Progenitor cell of endocrine pancreas (in vitro differentiated cells): ENCODE measurements at regions not wholly inside any gene's neighbourhood (a gene's known extent, or its start where the extent isn't known, plus 50 kb on each side); places are given as distances from the start of the nearest gene placed in this dataset.
A peak's percentile ranks its signal among the peaks of the same experiment; 100 is the strongest.

Experiments used
- DNase-seq: peaks from one replicate; pipeline ENCODE4 v3.0.0; 2021; ENCODE audit warnings: low spot score; ENCODE audit not compliant: unreplicated experiment
- H3K27ac Mint-ChIP-seq: 2 replicates; pipeline ENCODE4 v1.8.0; 2021; ENCODE audit warnings: mild to moderate bottlenecking, moderate library complexity, mixed read lengths
- H3K27me3 Mint-ChIP-seq: 2 replicates; pipeline ENCODE4 v1.8.0; 2021; ENCODE audit warnings: mixed read lengths
- H3K36me3 Mint-ChIP-seq: 2 replicates; pipeline ENCODE4 v1.8.0; 2022; ENCODE audit warnings: mixed read lengths; ENCODE audit not compliant: insufficient read depth
- H3K4me1 Mint-ChIP-seq: 2 replicates; pipeline ENCODE4 v1.8.0; 2021; ENCODE audit warnings: low read depth, mixed read lengths
- H3K4me3 Mint-ChIP-seq: 2 replicates; pipeline ENCODE4 v1.8.0; 2021; ENCODE audit warnings: low read depth, mild to moderate bottlenecking, moderate library complexity, mixed read lengths
- H3K9me3 Mint-ChIP-seq: 2 replicates; pipeline ENCODE4 v1.8.0; 2021; ENCODE audit warnings: low read depth, mixed read lengths
- TF ChIP-seq, protein P1 (sequence below): fragments of 200-600 bp; sonication (generic); IDR thresholded peaks from one replicate; pipeline ENCODE4 v1.5.0; 2021; ENCODE audit warnings: antibody characterized with exemption, mild to moderate bottlenecking; ENCODE audit not compliant: unreplicated experiment

DNA sequence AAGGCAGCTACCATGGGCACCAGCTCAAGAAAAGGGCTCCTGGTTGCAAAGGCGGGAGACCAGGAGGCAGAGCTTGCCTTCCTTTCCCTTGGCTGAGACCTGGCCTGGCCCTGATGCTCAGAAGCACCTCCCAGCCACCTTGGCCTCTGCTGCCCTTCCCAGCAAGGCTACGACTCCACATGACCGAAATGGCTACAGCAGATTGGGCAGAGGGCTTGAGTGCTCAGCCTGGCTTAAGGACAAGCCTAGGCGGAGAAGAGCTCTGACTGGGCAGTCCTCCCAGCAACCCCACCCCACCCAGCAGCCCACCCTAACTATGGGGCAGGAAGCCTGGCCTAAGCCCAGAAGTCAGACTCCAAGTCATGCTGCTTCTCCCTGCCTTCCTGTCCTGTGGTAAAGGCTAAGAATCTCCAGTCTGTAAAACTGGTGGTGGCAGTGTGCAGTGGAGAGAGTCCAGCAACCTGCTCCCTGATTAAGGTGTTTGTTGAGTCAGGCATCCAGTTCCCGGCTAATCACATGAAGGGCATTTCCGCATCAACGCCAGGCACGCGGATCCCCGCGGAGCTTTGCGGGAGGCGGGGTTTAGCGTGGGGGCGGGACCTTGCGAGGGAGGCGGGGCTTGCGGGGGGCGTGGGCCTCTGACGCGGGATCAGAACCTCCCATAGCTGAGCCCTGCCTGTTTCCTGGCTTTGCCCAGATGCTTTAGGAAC, 256.0 kb downstream of the BCL11A start:
- H3K4me1 Mint-ChIP-seq, result peaks cover 15% of the 10 kb centered on the region
- no peak for DNase-seq
- H3K27ac Mint-ChIP-seq, result no peak overlapping the region
- no peaks in the 10 kb centered on the region for H3K27me3 Mint-ChIP-seq
- H3K9me3 Mint-ChIP-seq, result no peaks in the 10 kb centered on the region
- peaks cover 2% of the 10 kb centered on the region for H3K36me3 Mint-ChIP-seq
- TF ChIP-seq, protein P1, sequence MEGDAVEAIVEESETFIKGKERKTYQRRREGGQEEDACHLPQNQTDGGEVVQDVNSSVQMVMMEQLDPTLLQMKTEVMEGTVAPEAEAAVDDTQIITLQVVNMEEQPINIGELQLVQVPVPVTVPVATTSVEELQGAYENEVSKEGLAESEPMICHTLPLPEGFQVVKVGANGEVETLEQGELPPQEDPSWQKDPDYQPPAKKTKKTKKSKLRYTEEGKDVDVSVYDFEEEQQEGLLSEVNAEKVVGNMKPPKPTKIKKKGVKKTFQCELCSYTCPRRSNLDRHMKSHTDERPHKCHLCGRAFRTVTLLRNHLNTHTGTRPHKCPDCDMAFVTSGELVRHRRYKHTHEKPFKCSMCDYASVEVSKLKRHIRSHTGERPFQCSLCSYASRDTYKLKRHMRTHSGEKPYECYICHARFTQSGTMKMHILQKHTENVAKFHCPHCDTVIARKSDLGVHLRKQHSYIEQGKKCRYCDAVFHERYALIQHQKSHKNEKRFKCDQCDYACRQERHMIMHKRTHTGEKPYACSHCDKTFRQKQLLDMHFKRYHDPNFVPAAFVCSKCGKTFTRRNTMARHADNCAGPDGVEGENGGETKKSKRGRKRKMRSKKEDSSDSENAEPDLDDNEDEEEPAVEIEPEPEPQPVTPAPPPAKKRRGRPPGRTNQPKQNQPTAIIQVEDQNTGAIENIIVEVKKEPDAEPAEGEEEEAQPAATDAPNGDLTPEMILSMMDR, result no peak
- no peak overlapping the region for H3K4me3 Mint-ChIP-seq

DNA sequence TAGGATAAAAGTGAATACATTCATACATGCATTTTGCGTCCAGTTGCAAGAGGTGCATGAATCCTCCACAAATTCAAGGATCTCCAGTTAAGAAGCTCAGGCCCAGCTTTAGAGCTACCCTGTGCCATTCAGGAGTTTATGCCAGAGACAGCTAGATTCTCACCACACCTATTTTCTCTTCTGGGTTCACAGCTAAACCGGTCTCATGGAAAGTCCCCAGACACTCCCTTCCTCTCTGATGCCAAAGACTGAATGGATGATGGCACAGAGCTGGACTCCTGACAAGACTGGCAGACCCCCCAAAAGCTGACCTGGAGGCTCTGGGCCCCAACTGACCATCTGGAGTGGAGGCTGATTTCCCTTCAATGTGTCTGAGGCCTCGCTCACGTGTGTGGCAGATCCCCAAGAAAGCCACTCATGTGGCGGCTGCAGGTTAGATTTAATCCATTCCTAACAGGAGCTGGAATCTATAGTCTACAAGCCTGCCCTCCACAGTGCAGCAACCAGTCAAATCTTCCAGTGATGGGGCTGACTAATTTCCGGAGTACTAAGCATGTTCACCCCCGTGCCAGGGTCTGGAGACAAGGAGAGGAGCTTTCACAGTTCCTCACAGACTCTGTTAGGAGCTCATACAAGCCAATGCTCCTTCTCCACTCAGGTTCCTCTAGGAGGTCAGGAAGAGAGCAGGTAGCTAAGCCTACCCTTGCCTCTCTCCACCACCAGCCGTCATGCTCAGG, 257.1 kb downstream of the BCL11A start:
- Mint-ChIP-seq H3K4me1 (peaks cover 15% of the 10 kb centered on the region), H3K4me3 (no peak overlapping the region), H3K27me3 (no peaks in the 10 kb centered on the region), H3K36me3 (peaks cover 2% of the 10 kb centered on the region), H3K27ac (no peak overlapping the region), H3K9me3 (no peaks in the 10 kb centered on the region)
- TF ChIP-seq, protein P1, result no peak
- DNase-seq, result no peak

DNA sequence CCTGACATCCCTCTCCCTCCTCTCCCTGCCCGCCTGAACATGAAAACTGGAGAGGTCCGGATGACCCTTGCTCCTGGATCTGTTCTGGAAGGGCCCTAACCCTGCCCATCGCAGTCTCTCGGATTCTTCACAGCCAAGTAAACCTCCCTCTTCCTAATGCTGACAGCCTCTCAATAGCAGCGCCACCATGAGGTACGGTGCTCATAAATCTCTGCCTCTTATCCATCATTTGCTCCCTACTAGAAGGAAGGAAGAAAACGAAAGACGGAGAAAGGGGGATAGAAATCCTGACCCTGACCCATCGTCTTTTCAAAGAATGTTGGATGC, 257.9 kb downstream of the BCL11A start:
- no peak for DNase-seq
- Mint-ChIP-seq H3K4me3 (no peak overlapping the region), H3K4me1 (peaks cover 17% of the 10 kb centered on the region), H3K36me3 (peaks cover 2% of the 10 kb centered on the region), H3K27ac (peak overlapping the region; percentile 94), H3K9me3 (no peaks in the 10 kb centered on the region), H3K27me3 (no peaks in the 10 kb centered on the region)
- TF ChIP-seq, protein P1, result no peak

DNA sequence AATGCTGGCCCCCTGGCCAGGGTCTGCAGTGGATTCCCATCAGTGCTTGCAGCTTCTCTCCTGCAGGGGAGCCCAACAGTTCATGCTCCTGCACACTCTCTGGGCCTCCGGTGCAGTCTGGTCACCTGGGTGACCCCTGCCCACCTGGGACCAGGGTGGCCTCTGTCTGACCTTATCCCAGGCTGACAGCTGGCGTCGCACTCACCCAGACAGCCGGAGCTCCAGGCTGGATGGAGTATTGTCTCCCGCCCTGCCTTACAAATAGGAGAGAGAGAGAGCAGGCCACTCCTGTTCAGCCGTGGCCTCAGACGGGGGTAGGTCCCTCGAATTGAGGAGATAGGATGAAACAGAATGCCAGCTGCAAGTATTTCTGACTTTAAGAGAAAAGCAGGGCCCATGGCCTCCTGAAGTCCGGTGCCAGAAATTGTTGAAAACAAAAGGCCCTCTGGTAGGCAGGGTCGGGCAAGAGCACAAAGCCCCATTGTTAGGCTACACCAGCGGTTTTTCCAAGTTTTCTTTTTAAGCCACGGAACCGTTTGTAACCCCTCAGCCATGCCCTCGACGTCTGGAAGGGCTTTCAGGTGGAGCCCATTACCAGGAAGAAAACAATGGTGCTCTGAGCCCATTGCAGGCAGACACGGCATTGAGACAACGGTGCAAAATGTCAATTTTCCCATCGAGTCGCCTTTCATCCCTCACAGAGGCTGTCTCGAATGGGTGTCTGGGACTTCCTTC, 258.4 kb downstream of the BCL11A start:
- Mint-ChIP-seq H3K27me3 (no peaks in the 10 kb centered on the region), H3K36me3 (peaks cover 2% of the 10 kb centered on the region), H3K27ac (peak overlapping the region; percentile 94), H3K4me1 (peaks cover 16% of the 10 kb centered on the region), H3K9me3 (no peaks in the 10 kb centered on the region), H3K4me3 (no peak overlapping the region)
- TF ChIP-seq, protein P1, result peak; percentile 58
- DNase-seq, result peak; percentile 42

DNA sequence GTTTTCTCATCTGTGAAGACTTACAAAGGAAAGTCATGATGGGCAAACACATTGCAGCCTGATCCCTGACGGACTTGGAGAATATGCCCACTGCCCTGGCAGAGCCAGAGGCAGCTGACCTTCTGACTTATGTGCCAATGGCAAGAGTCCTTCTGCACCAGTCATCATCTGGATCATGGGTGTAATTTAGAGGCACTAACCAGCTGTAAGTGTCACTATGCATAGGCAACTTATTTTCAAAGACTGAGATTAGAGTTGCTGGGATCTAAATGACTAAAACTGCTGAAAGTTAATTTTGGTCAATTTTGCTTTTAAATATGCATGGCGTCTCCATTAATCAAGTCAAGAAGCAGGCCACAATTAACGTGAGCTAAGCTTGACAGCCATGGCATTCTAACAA, 261.2 kb downstream of the BCL11A start:
- Mint-ChIP-seq H3K27me3 (no peaks in the 10 kb centered on the region), H3K27ac (no peak overlapping the region), H3K9me3 (no peaks in the 10 kb centered on the region), H3K4me1 (peaks cover 16% of the 10 kb centered on the region), H3K36me3 (peaks cover 2% of the 10 kb centered on the region), H3K4me3 (no peak overlapping the region)
- TF ChIP-seq, protein P1, result no peak
- no peak for DNase-seq
